ENCODE measurements at regions not wholly inside any gene's neighbourhood (a gene's known extent, or its start where the extent isn't known, plus 50 kb on each side); places are given as distances from the start of the nearest gene placed in this dataset.

DNA sequence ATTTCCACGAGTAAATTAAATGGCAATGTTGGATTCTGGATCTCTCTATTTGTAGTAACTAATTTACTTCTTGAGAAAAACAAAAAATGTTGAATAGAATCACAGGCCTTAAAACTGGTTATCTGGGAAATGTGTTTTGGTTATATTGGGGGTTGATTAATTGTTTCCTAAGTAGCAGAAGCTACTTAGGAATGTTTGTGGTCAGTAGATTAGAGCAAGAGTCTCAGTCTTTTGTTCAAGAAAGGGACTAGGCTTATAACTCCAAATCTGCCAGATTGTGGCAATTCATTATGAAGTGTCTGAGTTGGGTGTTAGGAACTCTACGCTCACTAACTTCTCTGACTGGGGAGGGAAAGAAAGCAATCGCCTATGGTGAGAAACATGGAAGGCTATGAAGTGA is 244.3 kb upstream of the PHYHIPL start:
- DNase-seq (no peak), ATAC-seq (no peak)
- Histone ChIP-seq H2AFZ (ENCODE audit: low read length) (no peak overlapping the region), H3K4me3 (ENCODE audit: low read length) (no peak overlapping the region), H3K36me3 (ENCODE audit: low read depth, low read length) (no peaks in the 10 kb centered on the region), H3K27ac (ENCODE audit: low read length) (no peak overlapping the region), H3K4me1 (ENCODE audit: insufficient read depth, low read length) (peaks cover 7% of the 10 kb centered on the region; the same call in 1 of the 2 replicates), H3K9ac (ENCODE audit: low read length) (no peak overlapping the region), H3K79me2 (ENCODE audit: low read length) (no peaks in the 10 kb centered on the region), H3K9me2 (replicated peaks; ENCODE audit: low read length) (no peaks in the 10 kb centered on the region), H3K4me2 (ENCODE audit: low read length) (no peak overlapping the region), H3F3A (ENCODE audit: low read length, unreplicated experiment) (no peaks in the 10 kb centered on the region), H3K27me3 (ENCODE audit: low read length) (no peaks in the 10 kb centered on the region), H3K9me3 (ENCODE audit: low read length) (no peaks in the 10 kb centered on the region), H4K20me1 (ENCODE audit: low read length) (no peaks in the 10 kb centered on the region)
- CTCF ChIA-PET: no interaction called here
- intact Hi-C loops (cut with micrococcal nuclease): no loop called here
- POLR2A ChIA-PET (ENCODE audit: unreplicated experiment): no interaction called here
- TF ChIP-seq EZH2 (IDR thresholded peaks at IDR 0.05; ENCODE audit: low read length, unreplicated experiment) (no peak), EZH2phosphoT487 (IDR thresholded peaks at IDR 0.05; ENCODE audit: borderline replicate concordance, low read length) (no peak)
- TF ChIP-seq, protein P1, sequence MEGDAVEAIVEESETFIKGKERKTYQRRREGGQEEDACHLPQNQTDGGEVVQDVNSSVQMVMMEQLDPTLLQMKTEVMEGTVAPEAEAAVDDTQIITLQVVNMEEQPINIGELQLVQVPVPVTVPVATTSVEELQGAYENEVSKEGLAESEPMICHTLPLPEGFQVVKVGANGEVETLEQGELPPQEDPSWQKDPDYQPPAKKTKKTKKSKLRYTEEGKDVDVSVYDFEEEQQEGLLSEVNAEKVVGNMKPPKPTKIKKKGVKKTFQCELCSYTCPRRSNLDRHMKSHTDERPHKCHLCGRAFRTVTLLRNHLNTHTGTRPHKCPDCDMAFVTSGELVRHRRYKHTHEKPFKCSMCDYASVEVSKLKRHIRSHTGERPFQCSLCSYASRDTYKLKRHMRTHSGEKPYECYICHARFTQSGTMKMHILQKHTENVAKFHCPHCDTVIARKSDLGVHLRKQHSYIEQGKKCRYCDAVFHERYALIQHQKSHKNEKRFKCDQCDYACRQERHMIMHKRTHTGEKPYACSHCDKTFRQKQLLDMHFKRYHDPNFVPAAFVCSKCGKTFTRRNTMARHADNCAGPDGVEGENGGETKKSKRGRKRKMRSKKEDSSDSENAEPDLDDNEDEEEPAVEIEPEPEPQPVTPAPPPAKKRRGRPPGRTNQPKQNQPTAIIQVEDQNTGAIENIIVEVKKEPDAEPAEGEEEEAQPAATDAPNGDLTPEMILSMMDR (conservative IDR thresholded peaks at IDR 0.05; ENCODE audit: low read depth, low read length): no peak
- no TSS peak for BruUV-seq (replicated peaks)

DNA sequence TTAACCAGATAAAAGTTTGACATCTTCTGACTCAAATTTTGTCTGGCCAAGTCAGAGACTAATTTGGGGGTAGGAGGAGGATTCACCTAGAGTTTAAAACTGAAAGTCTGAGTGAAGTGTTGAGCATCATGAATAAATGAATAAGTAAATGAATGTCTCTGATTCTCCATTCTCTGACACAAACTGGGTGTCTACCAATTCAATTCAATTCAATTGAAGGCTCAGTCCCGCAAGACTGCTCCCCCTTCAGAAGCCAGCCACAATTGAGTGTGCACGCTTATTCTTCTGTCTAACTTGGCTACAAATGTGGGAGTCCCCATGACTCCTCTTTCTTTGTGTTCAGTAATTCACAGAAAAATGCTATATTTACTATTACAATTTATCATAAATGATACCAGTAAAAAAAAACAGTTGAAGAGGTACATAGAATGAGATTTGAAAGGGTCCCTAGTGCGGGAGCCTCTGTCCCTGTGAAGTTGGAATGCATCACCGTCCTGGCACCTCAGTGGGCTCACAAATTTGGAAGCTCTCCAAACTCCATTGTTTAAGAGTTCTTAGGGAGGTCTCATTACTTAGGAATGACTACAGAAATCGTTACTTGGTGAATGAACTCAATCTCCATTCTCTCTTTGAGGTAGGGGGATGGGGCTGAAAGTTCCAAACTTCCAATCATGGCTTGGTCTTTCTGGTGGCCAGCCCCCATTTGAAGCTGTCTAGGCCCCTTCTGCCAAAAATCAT is 243.7 kb upstream of the PHYHIPL start:
- Histone ChIP-seq H3K4me1 (ENCODE audit: insufficient read depth, low read length) (peaks cover 7% of the 10 kb centered on the region; the same call in 1 of the 2 replicates), H3K4me2 (ENCODE audit: low read length) (no peak overlapping the region), H3K9me2 (replicated peaks; ENCODE audit: low read length) (no peaks in the 10 kb centered on the region), H3K9me3 (ENCODE audit: low read length) (no peaks in the 10 kb centered on the region), H3K9ac (ENCODE audit: low read length) (no peak overlapping the region), H3K36me3 (ENCODE audit: low read depth, low read length) (no peaks in the 10 kb centered on the region), H3K27me3 (ENCODE audit: low read length) (no peaks in the 10 kb centered on the region), H4K20me1 (ENCODE audit: low read length) (no peaks in the 10 kb centered on the region), H3K4me3 (ENCODE audit: low read length) (no peak overlapping the region), H3F3A (ENCODE audit: low read length, unreplicated experiment) (no peaks in the 10 kb centered on the region), H2AFZ (ENCODE audit: low read length) (no peak overlapping the region), H3K27ac (ENCODE audit: low read length) (no peak overlapping the region), H3K79me2 (ENCODE audit: low read length) (no peaks in the 10 kb centered on the region)
- DNase-seq: peak; percentile 24
- intact Hi-C loops (cut with micrococcal nuclease): no loop called here
- BruUV-seq (replicated peaks): no TSS peak
- ATAC-seq: no peak
- POLR2A ChIA-PET (ENCODE audit: unreplicated experiment): no interaction called here
- CTCF ChIA-PET: no interaction called here
- TF ChIP-seq EZH2phosphoT487 (IDR thresholded peaks at IDR 0.05; ENCODE audit: borderline replicate concordance, low read length) (no peak), EZH2 (IDR thresholded peaks at IDR 0.05; ENCODE audit: low read length, unreplicated experiment) (no peak)
- TF ChIP-seq, protein P1 (conservative IDR thresholded peaks at IDR 0.05; ENCODE audit: low read depth, low read length): no peak

DNA sequence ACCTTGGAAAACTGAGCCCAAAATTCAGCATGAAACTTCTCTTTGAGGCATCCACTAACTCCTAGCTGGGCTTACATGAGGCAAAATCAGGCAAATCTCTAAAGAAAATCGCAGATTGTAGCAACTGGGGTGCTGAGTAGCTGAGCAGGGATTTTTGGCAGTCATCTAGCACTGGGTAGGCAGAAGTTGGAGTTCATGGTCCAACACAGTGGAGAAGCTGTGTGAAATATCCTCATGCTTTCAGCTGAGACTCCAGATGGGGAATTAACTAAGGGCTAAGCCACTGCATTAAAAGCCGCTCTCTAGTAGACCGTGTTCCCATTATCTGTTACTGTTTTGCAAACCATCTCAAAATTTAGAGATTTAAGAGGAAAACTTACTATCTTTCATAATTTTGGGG is 240.1 kb upstream of the PHYHIPL start:
- CTCF ChIA-PET: no interaction called here

More for the DNA sequence above, 240.1 kb upstream of the PHYHIPL start:
- DNase-seq (no peak), ATAC-seq (no peak)
- no peaks in the 10 kb centered on the region for H3F3A ChIP-seq (ENCODE audit: low read length, unreplicated experiment)
- TF ChIP-seq, protein P1 (conservative IDR thresholded peaks at IDR 0.05; ENCODE audit: low read depth, low read length): no peak
- TF ChIP-seq EZH2 (IDR thresholded peaks at IDR 0.05; ENCODE audit: low read length, unreplicated experiment) (no peak), EZH2phosphoT487 (IDR thresholded peaks at IDR 0.05; ENCODE audit: borderline replicate concordance, low read length) (no peak)
- intact Hi-C loops (cut with micrococcal nuclease): no loop called here
- no peaks in the 10 kb centered on the region for H3K79me2 ChIP-seq (ENCODE audit: low read length)
- H3K9me2 ChIP-seq (replicated peaks; ENCODE audit: low read length): no peaks in the 10 kb centered on the region
- no TSS peak for BruUV-seq (replicated peaks)
- H3K9ac ChIP-seq (ENCODE audit: low read length): no peak overlapping the region
- H3K4me1 ChIP-seq (ENCODE audit: insufficient read depth, low read length): no peaks in the 10 kb centered on the region
- H3K4me3 ChIP-seq (ENCODE audit: low read length): no peak overlapping the region
- H3K4me2 ChIP-seq (ENCODE audit: low read length): no peak overlapping the region
- H2AFZ ChIP-seq (ENCODE audit: low read length): no peak overlapping the region
- no peaks in the 10 kb centered on the region for H3K36me3 ChIP-seq (ENCODE audit: low read depth, low read length)
- no peaks in the 10 kb centered on the region for H3K9me3 ChIP-seq (ENCODE audit: low read length)
- no peaks in the 10 kb centered on the region for H3K27me3 ChIP-seq (ENCODE audit: low read length)
- no peak overlapping the region for H3K27ac ChIP-seq (ENCODE audit: low read length)
- H4K20me1 ChIP-seq (ENCODE audit: low read length): no peaks in the 10 kb centered on the region
- POLR2A ChIA-PET (ENCODE audit: unreplicated experiment): no interaction called here

Measured in PC-3 (cell line).